Fibroblast of pulmonary artery (primary cell): ENCODE measurements at regions not wholly inside any gene's neighbourhood (a gene's known extent, or its start where the extent isn't known, plus 50 kb on each side); places are given as distances from the start of the nearest gene placed in this dataset.
"Not testable (repeated sequence)": the region's sequence is repeated elsewhere in the genome, so short reads cannot be mapped to it uniquely, and the experiment has no call there.

Source experiments
- DNase-seq: peaks from one replicate; pipeline ENCODE4 v3.0.0-alpha.2; 2010; ENCODE audit warnings: low read depth
- H3K4me3 ChIP-seq: replicated peaks from 2 replicates; pipeline ENCODE4 v1.5.1; 2011; ENCODE audit warnings: low read depth, mild to moderate bottlenecking, control low read depth, low read length, moderate library complexity
- TF ChIP-seq, protein P1 (sequence below): IDR thresholded peaks from 2 replicates; pipeline ENCODE4 v1.5.1; 2011; ENCODE audit warnings: mild to moderate bottlenecking, control low read depth, low read length, inconsistent platforms; ENCODE audit errors: missing control alignments

DNA sequence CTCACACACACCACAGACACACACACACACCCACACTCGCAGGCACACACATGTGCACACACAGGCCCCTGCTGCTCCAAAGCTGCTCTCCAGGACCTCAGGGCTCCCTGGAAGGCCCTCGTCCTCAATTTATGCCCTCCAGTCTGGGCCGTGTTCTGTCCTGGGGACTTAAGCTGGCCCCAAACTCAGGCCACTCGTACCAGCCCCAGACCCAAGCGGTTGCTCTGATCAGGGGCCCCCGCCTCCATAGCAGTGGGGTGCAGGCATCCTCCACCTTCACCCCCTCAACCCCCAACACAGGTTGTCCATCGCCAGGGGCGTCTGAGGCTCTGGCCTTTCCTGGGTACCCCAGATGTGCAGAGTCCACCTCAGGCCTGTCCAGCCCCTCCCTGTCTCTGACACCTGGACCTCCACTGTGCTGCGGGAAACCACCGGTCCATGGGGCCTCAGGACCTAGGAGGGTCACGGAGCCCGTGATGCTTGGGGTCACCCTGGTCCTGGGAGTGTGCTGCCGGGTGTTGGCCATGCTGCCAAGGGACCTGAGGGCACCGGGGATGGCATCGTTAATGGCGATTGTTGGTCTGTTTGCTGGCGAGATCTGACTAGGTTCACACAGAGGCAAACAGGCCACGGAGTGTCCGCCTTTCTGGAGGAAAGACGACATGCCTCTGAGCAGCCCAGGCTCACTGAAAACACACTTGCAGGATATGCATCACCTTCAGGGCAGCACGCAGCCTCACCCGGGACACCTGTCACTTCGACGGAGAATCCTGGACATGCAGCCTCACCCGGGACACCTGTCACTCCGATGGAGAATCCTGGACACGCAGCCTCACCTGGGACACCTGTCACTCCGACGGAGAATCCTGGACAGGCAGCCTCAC, 155.6 kb downstream of the NDUFA10 start:
- H3K4me3 ChIP-seq = no peak overlapping the region
- no peak for DNase-seq
- TF ChIP-seq, protein P1, sequence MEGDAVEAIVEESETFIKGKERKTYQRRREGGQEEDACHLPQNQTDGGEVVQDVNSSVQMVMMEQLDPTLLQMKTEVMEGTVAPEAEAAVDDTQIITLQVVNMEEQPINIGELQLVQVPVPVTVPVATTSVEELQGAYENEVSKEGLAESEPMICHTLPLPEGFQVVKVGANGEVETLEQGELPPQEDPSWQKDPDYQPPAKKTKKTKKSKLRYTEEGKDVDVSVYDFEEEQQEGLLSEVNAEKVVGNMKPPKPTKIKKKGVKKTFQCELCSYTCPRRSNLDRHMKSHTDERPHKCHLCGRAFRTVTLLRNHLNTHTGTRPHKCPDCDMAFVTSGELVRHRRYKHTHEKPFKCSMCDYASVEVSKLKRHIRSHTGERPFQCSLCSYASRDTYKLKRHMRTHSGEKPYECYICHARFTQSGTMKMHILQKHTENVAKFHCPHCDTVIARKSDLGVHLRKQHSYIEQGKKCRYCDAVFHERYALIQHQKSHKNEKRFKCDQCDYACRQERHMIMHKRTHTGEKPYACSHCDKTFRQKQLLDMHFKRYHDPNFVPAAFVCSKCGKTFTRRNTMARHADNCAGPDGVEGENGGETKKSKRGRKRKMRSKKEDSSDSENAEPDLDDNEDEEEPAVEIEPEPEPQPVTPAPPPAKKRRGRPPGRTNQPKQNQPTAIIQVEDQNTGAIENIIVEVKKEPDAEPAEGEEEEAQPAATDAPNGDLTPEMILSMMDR = no peak

DNA sequence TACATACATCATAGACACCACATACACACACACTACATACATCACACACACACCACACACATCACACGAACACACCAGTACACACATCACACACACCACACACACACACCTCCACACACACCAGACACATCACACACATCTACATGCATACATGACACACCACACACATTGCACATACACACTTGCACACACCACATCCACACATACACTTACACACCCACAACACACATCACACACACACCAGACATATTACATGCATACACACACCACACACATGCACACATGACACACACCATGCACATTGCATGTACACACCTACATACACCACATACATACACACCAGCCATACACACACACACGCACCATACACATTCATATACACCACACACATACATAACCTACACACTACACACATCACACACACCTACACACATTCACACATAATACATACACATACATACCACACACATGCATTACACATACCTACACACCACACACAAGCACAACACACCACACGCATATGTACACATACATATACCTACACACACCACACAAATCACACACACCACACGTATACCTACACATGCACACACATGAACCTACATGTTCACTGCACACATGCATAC, 156.5 kb downstream of the NDUFA10 start:
- no peak for DNase-seq
- TF ChIP-seq, protein P1 = no peak
- H3K4me3 ChIP-seq = no peak overlapping the region

DNA sequence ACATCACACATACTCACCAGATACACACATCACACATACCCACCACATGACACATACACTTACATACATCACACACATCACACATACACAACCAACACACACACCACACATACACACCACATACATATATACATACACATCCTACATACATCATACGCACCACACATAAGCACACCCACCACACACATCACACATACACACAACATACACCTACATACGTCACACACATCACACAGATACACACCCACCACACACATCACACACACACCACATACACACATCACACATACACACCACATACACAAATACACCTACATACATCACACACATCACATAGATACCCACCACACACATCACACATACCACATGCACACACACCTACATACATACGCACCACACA, 158.4 kb downstream of the NDUFA10 start:
- no peak overlapping the region for H3K4me3 ChIP-seq
- TF ChIP-seq, protein P1 = no peak
- no peak for DNase-seq

DNA sequence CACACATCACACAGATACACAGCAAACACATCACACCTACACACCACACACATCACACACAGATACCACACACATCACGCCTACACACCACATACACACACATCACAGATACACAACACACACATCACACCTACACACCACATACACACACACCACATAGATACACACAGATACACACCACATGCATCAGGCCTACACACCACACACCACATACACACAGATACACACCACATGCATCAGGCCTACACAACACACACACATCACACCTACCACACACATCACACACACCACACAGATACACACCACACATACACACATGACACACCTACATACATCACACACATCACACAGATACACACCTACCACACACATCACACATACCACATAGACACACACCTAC, 158.8 kb downstream of the NDUFA10 start:
- TF ChIP-seq, protein P1 = no peak
- H3K4me3 ChIP-seq = no peak overlapping the region
- no peak for DNase-seq

DNA sequence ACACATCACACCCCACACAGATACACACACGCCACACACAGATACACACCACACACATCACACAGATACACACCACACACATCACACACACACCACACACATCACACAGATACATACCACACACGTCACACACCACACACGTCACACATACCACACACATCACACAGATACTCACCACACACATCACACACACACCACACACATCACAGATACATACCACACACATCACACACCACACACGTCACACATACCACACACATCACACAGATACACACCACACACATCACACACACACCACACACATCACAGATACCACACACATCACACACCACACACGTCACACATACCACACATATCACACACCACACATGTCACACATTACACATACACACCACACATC, 159.3 kb downstream of the NDUFA10 start:
- H3K4me3 ChIP-seq, DNase-seq: not testable (repeated sequence)

DNA sequence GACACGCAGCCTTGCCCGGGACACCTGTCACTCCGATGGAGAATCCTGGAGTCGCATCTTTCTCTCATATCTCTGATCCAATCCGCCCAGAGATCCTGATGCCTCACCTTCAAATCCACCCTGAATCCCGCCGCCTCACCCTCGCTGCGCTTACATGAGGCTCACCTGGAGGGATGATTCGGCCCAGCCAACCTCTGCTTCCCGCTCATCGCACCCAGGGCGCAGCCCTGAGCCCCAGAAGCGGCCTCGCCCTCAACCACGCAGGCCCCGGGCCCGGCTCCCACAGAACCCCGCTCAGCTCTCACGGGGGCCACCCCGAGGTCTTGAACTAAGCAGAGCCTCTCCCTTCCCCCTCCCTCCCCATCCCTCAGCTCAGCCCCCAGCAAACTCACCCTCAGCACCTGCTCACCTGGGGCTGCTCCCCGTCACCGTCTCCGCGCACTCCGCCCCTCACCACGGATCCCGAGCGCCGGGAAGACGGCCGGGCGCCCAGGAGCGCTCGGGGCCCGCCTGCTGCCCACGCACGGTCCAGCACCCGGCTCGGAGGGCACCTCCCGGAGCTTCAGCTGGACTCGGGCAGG, 160.0 kb downstream of the NDUFA10 start:
- no peak overlapping the region for H3K4me3 ChIP-seq
- DNase-seq = no peak
- TF ChIP-seq, protein P1 = no peak

DNA sequence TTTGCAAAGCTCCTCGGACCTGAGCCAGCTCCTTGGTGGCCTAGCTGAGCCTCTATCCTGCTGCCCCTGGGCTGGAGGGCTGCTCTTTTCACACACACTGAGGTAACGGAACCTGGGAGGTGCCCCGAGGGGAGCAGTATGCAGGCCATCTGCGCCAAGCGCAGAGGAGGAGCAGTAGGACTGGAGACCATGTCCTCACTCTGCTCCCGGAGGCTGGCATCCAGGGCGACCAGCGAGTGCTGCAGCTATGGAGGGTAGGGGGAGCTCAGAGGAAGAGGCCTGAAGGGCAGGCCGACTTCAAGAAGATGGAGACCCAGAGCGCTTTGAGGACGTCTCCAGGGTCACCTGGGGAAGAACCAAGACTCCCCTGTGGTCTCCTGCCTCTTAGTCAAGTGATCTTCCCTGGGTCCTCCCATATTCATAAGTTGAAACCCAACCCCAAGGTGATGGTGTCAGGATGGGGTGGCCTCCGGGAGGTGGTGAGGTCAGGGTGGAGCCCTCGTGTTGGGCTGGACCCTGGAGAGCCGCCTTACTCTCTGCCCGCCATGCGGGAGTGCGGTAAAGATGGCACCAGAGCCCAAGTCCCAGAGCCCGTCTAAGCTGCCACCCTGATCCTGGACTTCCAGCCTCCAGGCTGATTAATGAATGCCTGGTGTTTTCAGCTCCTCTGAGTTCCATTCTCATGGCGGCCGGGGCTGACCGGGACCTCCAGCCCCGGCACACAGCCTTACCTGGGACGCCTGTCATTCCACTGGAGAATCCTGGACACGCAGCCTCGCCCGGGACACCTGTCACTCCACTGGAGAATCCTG, 160.7 kb downstream of the NDUFA10 start:
- TF ChIP-seq, protein P1 = no peak
- no peak for DNase-seq
- H3K4me3 ChIP-seq = no peak overlapping the region
